ENCODE measurements at regions not wholly inside any gene's neighbourhood (a gene's known extent, or its start where the extent isn't known, plus 50 kb on each side); places are given as distances from the start of the nearest gene placed in this dataset.

DNA sequence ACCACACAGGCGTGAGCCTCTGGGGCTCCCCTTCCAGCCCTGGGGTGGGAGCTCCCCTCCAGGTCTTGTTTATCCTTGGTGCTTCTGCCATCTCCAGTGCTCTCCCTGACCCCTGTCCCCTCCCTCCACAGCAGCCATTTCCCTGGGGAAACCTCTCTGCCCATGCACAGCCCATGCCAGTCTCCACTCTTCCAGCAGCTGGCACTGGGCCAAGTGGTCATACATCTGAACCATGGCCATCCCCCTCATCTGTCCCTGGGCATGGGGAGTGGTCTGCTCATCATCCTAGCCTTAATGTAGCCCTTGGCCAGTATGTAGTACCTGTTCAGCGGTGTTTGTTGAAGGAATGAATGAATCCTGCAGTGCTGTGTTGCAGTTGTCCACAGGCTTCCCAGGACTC lies 172.4 kb upstream of the ZNF32 start:
- DNase-seq (ENCODE audit: low spot score) = no peak
- intact Hi-C loops (cut with DNase I) = no loop called here
- Histone ChIP-seq H3K9me3 (no peaks in the 10 kb centered on the region), H3K4me1 (replicated peaks) (no peaks in the 10 kb centered on the region), H3K27me3 (replicated peaks; ENCODE audit: insufficient read depth) (no peaks in the 10 kb centered on the region), H3K27ac (no peak overlapping the region), H3K36me3 (no peaks in the 10 kb centered on the region), H3K4me3 (no peak overlapping the region)
- 100% methylated on average over 2 of the region's 2 CpGs for WGBS
- TF ChIP-seq POLR2A (IDR thresholded peaks at IDR 0.05) (no peak), POLR2AphosphoS5 (IDR thresholded peaks at IDR 0.05) (no peak)

DNA sequence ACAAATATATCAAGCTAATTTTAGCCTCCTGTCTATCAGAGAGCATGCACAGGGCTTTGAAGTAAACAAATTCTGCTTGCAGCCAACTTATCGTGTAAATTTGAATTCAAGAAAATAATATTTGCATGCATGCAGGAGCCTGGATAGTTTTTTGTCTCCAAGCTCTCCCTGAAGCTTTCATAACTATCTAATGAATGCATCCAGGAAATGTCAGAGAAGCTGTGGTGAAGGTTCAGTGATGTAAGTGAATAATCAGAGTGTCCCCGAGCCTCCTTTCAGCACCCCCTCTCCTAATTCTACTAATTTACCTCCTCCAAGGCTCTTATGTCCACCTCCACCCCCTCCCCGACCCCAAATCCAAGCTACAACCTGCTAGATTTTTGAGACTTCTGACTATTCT lies 172.0 kb upstream of the ZNF32 start:
- H3K4me3 ChIP-seq = no peak overlapping the region
- no peak overlapping the region for H3K27ac ChIP-seq
- DNase-seq (ENCODE audit: low spot score) = no peak
- H3K36me3 ChIP-seq = no peaks in the 10 kb centered on the region
- intact Hi-C loops (cut with DNase I) = no loop called here
- H3K4me1 ChIP-seq (replicated peaks) = no peaks in the 10 kb centered on the region
- TF ChIP-seq POLR2A (IDR thresholded peaks at IDR 0.05) (no peak), POLR2AphosphoS5 (IDR thresholded peaks at IDR 0.05) (no peak)
- TF ChIP-seq, protein P1, sequence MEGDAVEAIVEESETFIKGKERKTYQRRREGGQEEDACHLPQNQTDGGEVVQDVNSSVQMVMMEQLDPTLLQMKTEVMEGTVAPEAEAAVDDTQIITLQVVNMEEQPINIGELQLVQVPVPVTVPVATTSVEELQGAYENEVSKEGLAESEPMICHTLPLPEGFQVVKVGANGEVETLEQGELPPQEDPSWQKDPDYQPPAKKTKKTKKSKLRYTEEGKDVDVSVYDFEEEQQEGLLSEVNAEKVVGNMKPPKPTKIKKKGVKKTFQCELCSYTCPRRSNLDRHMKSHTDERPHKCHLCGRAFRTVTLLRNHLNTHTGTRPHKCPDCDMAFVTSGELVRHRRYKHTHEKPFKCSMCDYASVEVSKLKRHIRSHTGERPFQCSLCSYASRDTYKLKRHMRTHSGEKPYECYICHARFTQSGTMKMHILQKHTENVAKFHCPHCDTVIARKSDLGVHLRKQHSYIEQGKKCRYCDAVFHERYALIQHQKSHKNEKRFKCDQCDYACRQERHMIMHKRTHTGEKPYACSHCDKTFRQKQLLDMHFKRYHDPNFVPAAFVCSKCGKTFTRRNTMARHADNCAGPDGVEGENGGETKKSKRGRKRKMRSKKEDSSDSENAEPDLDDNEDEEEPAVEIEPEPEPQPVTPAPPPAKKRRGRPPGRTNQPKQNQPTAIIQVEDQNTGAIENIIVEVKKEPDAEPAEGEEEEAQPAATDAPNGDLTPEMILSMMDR (IDR thresholded peaks at IDR 0.05) = no peak
- WGBS = 81% methylated on average over 3 of the region's 3 CpGs
- no peaks in the 10 kb centered on the region for H3K27me3 ChIP-seq (replicated peaks; ENCODE audit: insufficient read depth)
- no peaks in the 10 kb centered on the region for H3K9me3 ChIP-seq

DNA sequence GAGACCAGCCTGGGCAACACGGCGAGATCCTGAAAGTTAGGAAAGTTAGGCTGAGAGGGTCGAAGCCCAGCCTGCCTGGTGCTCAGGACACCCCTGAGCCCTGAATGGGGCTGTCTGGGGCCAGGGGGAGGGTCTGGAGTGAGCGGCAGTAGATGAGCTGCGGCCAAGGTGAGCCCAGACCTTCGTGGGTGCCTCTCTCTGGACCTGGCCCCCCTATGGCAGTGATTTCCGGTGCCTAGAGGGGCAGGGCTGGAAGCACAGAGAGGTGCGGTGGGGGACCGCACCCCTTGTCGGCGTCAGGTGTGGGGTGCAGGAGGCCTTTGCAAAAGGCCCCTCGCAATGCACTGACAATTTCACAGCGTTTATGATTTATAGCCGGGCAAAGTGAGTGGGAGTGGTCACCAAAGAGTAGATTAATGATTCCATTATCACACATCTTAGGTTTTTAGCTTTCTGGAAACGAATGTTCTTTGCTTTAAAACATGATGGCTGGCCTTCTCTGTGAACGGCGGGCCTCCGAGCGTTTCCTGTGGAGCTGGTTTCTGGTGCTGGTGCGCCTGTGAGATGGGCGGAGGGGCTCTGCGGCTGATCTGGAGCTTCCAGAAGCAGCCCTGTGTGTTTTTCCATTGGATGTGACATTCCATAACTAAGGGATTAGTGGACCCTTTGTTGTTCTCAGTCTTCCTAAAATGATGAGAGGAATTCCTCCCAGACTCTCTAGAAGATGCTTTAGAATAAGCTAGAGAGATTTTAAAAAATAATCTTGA lies 171.0 kb upstream of the ZNF32 start:
- no peak for TF ChIP-seq POLR2A (IDR thresholded peaks at IDR 0.05)
- Histone ChIP-seq H3K4me1 (replicated peaks) (no peaks in the 10 kb centered on the region), H3K27ac (no peak overlapping the region), H3K4me3 (no peak overlapping the region), H3K9me3 (no peaks in the 10 kb centered on the region), H3K36me3 (no peaks in the 10 kb centered on the region), H3K27me3 (replicated peaks; ENCODE audit: insufficient read depth) (no peaks in the 10 kb centered on the region)
- no peak for DNase-seq (ENCODE audit: low spot score)
- WGBS = 78% methylated on average over 22 of the region's 22 CpGs
- intact Hi-C loops (cut with DNase I) = no loop called here

DNA sequence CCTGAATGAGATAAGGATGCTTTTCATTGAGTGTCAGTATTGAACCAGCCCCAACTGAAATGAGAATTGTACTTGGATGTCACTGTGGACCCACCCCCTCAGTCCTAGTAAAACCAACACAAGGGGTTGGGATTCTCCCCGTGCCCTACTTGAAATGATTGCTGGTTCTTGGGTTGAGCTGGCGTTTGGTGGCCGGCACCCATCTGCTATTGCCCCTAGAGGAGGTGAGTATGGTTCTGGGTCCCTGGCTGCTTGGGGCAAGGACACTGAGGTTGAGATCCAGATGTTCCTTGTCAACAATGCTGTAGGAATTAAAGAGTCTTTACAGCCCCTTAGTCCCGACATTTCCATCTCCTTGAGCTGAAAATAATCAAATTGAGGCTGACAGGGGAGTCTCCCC lies 170.0 kb upstream of the ZNF32 start:
- TF ChIP-seq POLR2A (IDR thresholded peaks at IDR 0.05) (no peak), POLR2AphosphoS5 (IDR thresholded peaks at IDR 0.05) (no peak)
- TF ChIP-seq, protein P1 (IDR thresholded peaks at IDR 0.05) = no peak
- no peaks in the 10 kb centered on the region for H3K27me3 ChIP-seq (replicated peaks; ENCODE audit: insufficient read depth)
- intact Hi-C loops (cut with DNase I) = no loop called here
- H3K36me3 ChIP-seq = no peaks in the 10 kb centered on the region
- H3K27ac ChIP-seq = no peak overlapping the region
- no peak overlapping the region for H3K4me3 ChIP-seq
- no peaks in the 10 kb centered on the region for H3K9me3 ChIP-seq
- DNase-seq (ENCODE audit: low spot score) = no peak
- H3K4me1 ChIP-seq (replicated peaks) = no peaks in the 10 kb centered on the region
- 87% methylated on average over 4 of the region's 4 CpGs for WGBS

DNA sequence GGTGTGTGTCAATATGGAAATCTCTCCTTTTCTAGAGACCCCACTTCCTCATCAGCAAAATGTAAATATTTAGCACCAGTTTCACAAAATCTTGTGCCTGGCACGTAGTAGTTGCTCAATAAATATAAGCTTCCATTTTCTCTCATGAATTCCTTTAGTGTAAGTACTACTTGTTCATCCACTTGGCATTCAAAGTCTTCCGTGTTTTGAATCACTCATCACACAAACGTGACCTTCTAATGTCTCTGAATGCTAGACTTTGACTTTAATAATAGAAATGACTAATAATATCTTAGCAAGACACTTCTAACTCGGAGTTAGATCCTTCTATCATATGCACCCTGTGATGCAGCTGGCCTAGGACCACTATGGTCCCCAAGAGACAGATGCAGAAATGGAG lies 168.7 kb upstream of the ZNF32 start:
- DNase-seq (ENCODE audit: low spot score) = no peak
- Histone ChIP-seq H3K36me3 (no peaks in the 10 kb centered on the region), H3K4me1 (replicated peaks) (no peaks in the 10 kb centered on the region), H3K27me3 (replicated peaks; ENCODE audit: insufficient read depth) (no peaks in the 10 kb centered on the region), H3K27ac (no peak overlapping the region), H3K9me3 (no peaks in the 10 kb centered on the region), H3K4me3 (no peak overlapping the region)
- 74% methylated on average over 4 of the region's 4 CpGs for WGBS
- TF ChIP-seq, protein P1 (IDR thresholded peaks at IDR 0.05) = no peak
- TF ChIP-seq POLR2A (IDR thresholded peaks at IDR 0.05) = no peak
- no peak for TF ChIP-seq POLR2AphosphoS5 (IDR thresholded peaks at IDR 0.05)
- intact Hi-C loops (cut with DNase I) = no loop called here
